T-cell (primary cell): ENCODE measurements at regions not wholly inside any gene's neighbourhood (a gene's known extent, or its start where the extent isn't known, plus 50 kb on each side); places are given as distances from the start of the nearest gene placed in this dataset.

Experiments
- ATAC-seq, 4 experiments: fragments of 200-7000 bp in 3 of 4; fragments of 150-1000 bp in 1 of 4; cut with Tn5 transposase; replicated peaks in 1 of 4; 1 replicate in 3 of 4; 2 replicates in 1 of 4; pipeline ENCODE4 v1.10.0; 2021; ENCODE audit warnings: moderate library complexity in 3 of 4, mild to moderate bottlenecking in 2 of 4, moderate number of reproducible peaks in 1 of 4
- CTCF ChIA-PET, 2 donors: fragments of 300-600 bp; sonication (Branson Sonifier 250); formaldehyde crosslinking; loops; one replicate each; lab custom pipeline; 2022; ENCODE audit warnings: antibody characterized with exemption in 2 of 2; lab: Charles Lee
- POLR2A ChIA-PET, 2 donors: fragments of 300-600 bp; sonication (Branson Sonifier 250); formaldehyde crosslinking; loops; one replicate each; lab custom pipeline; 2022; ENCODE audit warnings: antibody characterized with exemption in 2 of 2; lab: Charles Lee
- DNase-seq, 35 experiments: peaks; one replicate each; pipeline versions ENCODE4 v3.0.0 to v3.0.0-alpha.2; 2013 to 2023
- H3K27ac ChIP-seq: one replicate; pipeline ENCODE4 v1.5.1; 2013; ENCODE audit warnings: low read length
- H3K27me3 ChIP-seq, 2 experiments: replicated peaks in 1 of 2; 1 replicate in 1 of 2; 2 replicates in 1 of 2; pipeline versions ENCODE4 v1.6.1 to v1.7.0; 2013; ENCODE audit warnings: low read length in 1 of 2, mixed read lengths in 1 of 2; ENCODE audit not compliant: control insufficient read depth in 2 of 2, insufficient read depth in 2 of 2; ENCODE audit errors: extremely low read depth in 1 of 2
- H3K36me3 ChIP-seq, 2 donors: 1 replicate in 1 of 2; 2 replicates in 1 of 2; pipeline versions ENCODE4 v1.6.1 to v1.7.0; 2013; ENCODE audit warnings: low read length in 1 of 2; ENCODE audit not compliant: control insufficient read depth in 2 of 2, insufficient read depth in 1 of 2; ENCODE audit errors: extremely low read depth in 1 of 2
- H3K4me1 ChIP-seq, 2 experiments: 1 replicate in 1 of 2; 2 replicates in 1 of 2; pipeline versions ENCODE4 v1.6.1 to v1.7.0; 2013; ENCODE audit warnings: low read length in 2 of 2, mixed read lengths in 1 of 2; ENCODE audit not compliant: insufficient read depth in 2 of 2, control insufficient read depth in 1 of 2; ENCODE audit errors: extremely low read depth in 1 of 2
- H3K4me3 ChIP-seq, 2 donors: 1 replicate in 1 of 2; 2 replicates in 1 of 2; pipeline versions ENCODE4 v1.5.1 to v1.7.0; 2013; ENCODE audit warnings: mild to moderate bottlenecking in 2 of 2, low read length in 1 of 2, moderate library complexity in 1 of 2; ENCODE audit not compliant: control insufficient read depth in 1 of 2; ENCODE audit errors: extremely low read depth in 1 of 2
- H3K9me3 ChIP-seq: 2 replicates; pipeline ENCODE4 v1.7.0; 2013
- H3K27ac Mint-ChIP-seq, 2 donors: one replicate each; pipeline ENCODE4 v1.8.0; 2020 to 2021; ENCODE audit warnings: mild to moderate bottlenecking in 2 of 2, mixed read lengths in 2 of 2
- H3K27me3 Mint-ChIP-seq, 2 donors: one replicate each; pipeline ENCODE4 v1.8.0; 2021 to 2022; ENCODE audit warnings: mixed read lengths in 2 of 2
- H3K36me3 Mint-ChIP-seq: one replicate; pipeline ENCODE4 v1.8.0; 2021; ENCODE audit warnings: mixed read lengths
- H3K4me1 Mint-ChIP-seq, 3 donors: one replicate each; pipeline ENCODE4 v1.8.0; 2020 to 2022; ENCODE audit warnings: mixed read lengths in 3 of 3, mild to moderate bottlenecking in 1 of 3
- H3K4me3 Mint-ChIP-seq, 3 donors: one replicate each; pipeline ENCODE4 v1.8.0; 2020 to 2022; ENCODE audit warnings: mild to moderate bottlenecking in 3 of 3, mixed read lengths in 3 of 3, moderate library complexity in 3 of 3
- H3K9me3 Mint-ChIP-seq, 3 donors: one replicate each; pipeline ENCODE4 v1.8.0; 2020 to 2022; ENCODE audit warnings: mixed read lengths in 3 of 3
- WGBS: methylation state at CpG from one replicate; pipeline ENCODE4 v1.1.5; 2013; ENCODE audit warnings: missing lambda C conversion rate; ENCODE audit not compliant: insufficient coverage; 5-methylcytosine and 5-hydroxymethylcytosine counted together

DNA sequence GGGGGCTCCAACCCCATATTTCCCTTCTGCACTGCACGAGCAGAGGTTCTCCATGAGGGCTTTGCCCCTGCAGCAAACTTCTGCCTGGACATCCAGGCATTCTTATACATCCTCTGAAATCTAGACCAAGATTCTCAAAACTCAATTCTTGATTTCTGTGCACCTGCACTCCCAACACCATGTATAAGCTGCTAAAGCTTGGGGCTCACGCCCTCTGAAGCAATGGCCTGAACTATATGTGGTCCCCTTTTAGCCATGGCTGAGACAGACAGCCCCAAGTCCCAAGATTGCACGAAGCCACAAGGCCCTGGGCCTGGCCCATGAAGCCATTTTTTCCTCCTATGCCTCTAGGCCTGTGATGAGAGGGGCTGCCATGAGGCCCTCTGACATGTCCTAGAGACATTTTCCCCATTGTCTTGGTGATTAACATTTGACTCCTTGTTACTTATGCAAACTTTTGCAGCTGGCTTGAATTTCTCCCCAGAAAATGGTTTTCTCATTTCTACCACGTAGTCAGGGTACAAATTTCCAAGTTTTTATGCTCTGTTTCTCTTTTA is 468.0 kb upstream of the SLIT2 start:
- H3K27me3 Mint-ChIP-seq = no peaks in the 10 kb centered on the region
- Histone ChIP-seq H3K27me3 (no peaks in the 10 kb centered on the region), H3K4me1 (no peaks in the 10 kb centered on the region), H3K27ac (no peak overlapping the region), H3K9me3 (peaks cover 2% of the 10 kb centered on the region), H3K36me3 (no peaks in the 10 kb centered on the region), H3K4me3 (no peak overlapping the region)
- peaks cover 10 to 28% (median 13%) of the 10 kb centered on the region in 3 donors for H3K9me3 Mint-ChIP-seq
- ChIA-PET CTCF (no interaction called here), POLR2A (no interaction called here)
- no peak for DNase-seq
- no peak overlapping the region for H3K4me3 Mint-ChIP-seq
- ATAC-seq = no peak
- WGBS = 35% methylated on average over 3 of the region's 4 CpGs
- H3K36me3 Mint-ChIP-seq = no peaks in the 10 kb centered on the region
- no peaks in the 10 kb centered on the region for H3K4me1 Mint-ChIP-seq
- H3K27ac Mint-ChIP-seq = no peak overlapping the region

DNA sequence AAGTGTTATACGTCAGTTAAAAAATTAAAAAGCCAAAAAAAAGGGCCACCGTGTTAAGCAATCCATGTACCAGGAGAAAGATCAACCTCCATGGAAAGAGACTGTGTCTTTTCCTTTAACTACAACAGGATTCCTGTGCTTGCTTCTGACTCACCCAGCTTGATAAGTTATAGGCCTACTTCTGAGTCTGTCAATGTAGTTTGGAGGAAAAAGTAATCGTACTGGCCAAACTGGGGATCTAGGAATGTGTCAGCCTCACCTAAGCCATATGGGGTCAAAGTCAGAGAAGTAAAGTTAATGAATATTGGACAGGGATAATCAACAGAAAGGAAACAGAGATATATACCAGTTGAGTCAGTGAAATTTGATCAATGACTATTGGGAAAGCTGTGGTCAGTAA is 470.8 kb upstream of the SLIT2 start:
- Histone ChIP-seq H3K36me3 (no peaks in the 10 kb centered on the region), H3K9me3 (peaks cover 2% of the 10 kb centered on the region), H3K4me3 (no peak overlapping the region), H3K27me3 (no peaks in the 10 kb centered on the region), H3K4me1 (no peaks in the 10 kb centered on the region), H3K27ac (no peak overlapping the region)
- ATAC-seq (no peak), DNase-seq (no peak)
- Mint-ChIP-seq H3K4me1 (no peaks in the 10 kb centered on the region), H3K36me3 (no peaks in the 10 kb centered on the region), H3K9me3 (peaks cover 14 to 28% (median 20%) of the 10 kb centered on the region in 3 donors), H3K27ac (no peak overlapping the region), H3K27me3 (no peaks in the 10 kb centered on the region), H3K4me3 (no peak overlapping the region)
- ChIA-PET CTCF (no interaction called here), POLR2A (no interaction called here)
- WGBS = 90% methylated on average over 1 of the region's 3 CpGs

DNA sequence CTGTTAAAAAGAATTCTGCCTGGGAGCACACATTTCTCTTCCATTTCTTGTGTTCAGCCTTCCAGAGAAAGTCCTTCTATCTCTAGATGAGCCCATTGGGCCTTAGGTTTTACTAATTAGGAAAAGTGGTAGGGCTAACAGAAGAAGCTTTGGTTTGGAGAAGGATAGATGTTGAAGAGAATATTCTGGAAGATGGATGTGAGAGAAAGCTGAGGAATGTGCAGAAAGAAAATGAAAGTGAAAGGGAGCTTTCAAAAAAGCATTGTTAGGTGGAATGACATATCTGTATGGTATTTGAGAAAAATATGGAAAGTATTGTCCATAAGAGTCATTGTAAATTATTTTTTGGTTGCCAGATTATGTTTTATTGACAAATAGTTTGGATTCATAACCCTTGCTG is 474.8 kb upstream of the SLIT2 start:
- Mint-ChIP-seq H3K36me3 (no peaks in the 10 kb centered on the region), H3K4me1 (no peaks in the 10 kb centered on the region), H3K27me3 (no peaks in the 10 kb centered on the region), H3K4me3 (no peak overlapping the region), H3K9me3 (peaks cover 4 to 13% (median 12%) of the 10 kb centered on the region in 3 donors), H3K27ac (no peak overlapping the region)
- ATAC-seq (no peak), DNase-seq (no peak)
- Histone ChIP-seq H3K36me3 (no peaks in the 10 kb centered on the region), H3K4me3 (no peak overlapping the region), H3K27me3 (no peaks in the 10 kb centered on the region), H3K27ac (no peak overlapping the region), H3K4me1 (no peaks in the 10 kb centered on the region), H3K9me3 (no peaks in the 10 kb centered on the region)
- POLR2A ChIA-PET = interaction anchor here in 1 of 2 donors (0.6 kb wide), 1 partner anchor 10 kb away, joined by 3 read pairs; no protein-coding TSS in a partner anchor
- CTCF ChIA-PET = no interaction called here

DNA sequence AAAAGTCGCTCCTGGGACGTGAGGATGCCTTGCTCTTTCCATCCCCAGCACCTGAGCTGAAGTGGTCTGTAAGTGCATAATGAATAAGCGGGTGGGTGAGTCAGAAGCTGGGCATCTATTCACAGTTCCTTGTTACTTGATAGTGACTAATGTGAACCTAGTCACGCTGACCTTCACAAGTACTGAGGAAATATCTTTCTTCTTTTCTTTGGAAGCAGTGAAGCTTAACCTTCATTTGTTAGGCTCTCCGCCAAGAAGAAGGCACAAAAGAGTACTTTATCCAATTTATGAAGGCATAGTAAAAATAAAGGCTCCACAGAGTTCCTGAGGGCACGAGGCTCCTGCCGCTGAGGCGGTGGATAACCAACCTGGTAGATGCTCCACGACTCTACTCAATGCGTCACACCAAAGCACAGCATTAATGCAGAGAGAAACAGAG is 475.7 kb upstream of the SLIT2 start:
- no peak for ATAC-seq
- Mint-ChIP-seq H3K4me1 (no peaks in the 10 kb centered on the region), H3K4me3 (no peak overlapping the region), H3K9me3 (peaks cover 4 to 15% (median 12%) of the 10 kb centered on the region in 3 donors), H3K36me3 (no peaks in the 10 kb centered on the region), H3K27me3 (no peaks in the 10 kb centered on the region), H3K27ac (no peak overlapping the region)
- no peaks in the 10 kb centered on the region for H3K4me1 ChIP-seq
- H3K9me3 ChIP-seq = no peaks in the 10 kb centered on the region
- no peak overlapping the region for H3K27ac ChIP-seq
- no peak overlapping the region for H3K4me3 ChIP-seq
- no peaks in the 10 kb centered on the region for H3K27me3 ChIP-seq
- no CpG with 5 or more reads among the region's 10 CpGs for WGBS
- no peak for DNase-seq
- ChIA-PET CTCF (no interaction called here), POLR2A (no interaction called here)
- H3K36me3 ChIP-seq = no peaks in the 10 kb centered on the region

DNA sequence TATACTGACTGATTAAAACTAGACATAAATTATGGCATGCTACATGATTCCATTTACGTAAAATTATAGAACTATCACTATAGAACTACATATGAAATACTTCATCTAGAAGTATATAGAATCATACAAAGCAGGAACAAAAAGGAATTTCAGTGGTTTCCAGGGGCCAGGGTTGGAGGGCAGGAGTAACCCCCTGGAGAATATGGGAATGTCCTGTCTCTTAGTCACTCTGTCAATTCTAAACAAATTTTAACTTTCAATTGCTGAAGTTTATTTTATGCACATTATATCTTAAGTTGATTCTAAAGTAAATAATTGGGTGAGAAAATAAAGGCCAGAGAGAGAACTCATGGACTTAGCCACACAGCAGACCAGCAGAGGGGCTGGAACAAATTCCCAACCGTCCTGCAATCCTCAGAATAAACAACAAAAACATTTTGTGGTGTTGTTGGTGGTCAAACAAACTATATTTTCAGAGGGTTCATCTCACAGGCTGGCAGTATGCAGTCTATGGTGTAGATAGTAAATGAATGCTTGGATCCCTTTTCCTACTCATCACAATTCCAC is 476.9 kb upstream of the SLIT2 start:
- Mint-ChIP-seq H3K4me3 (no peak overlapping the region), H3K36me3 (no peaks in the 10 kb centered on the region), H3K9me3 (peaks cover 9 to 18% (median 12%) of the 10 kb centered on the region in 3 donors), H3K4me1 (no peaks in the 10 kb centered on the region), H3K27ac (no peak overlapping the region), H3K27me3 (no peaks in the 10 kb centered on the region)
- no peak for DNase-seq
- Histone ChIP-seq H3K27ac (no peak overlapping the region), H3K4me3 (no peak overlapping the region), H3K36me3 (no peaks in the 10 kb centered on the region), H3K4me1 (no peaks in the 10 kb centered on the region), H3K27me3 (no peaks in the 10 kb centered on the region), H3K9me3 (no peaks in the 10 kb centered on the region)
- POLR2A ChIA-PET = no interaction called here
- no CpG with 5 or more reads among the region's 2 CpGs for WGBS
- no peak for ATAC-seq
- CTCF ChIA-PET = no interaction called here

DNA sequence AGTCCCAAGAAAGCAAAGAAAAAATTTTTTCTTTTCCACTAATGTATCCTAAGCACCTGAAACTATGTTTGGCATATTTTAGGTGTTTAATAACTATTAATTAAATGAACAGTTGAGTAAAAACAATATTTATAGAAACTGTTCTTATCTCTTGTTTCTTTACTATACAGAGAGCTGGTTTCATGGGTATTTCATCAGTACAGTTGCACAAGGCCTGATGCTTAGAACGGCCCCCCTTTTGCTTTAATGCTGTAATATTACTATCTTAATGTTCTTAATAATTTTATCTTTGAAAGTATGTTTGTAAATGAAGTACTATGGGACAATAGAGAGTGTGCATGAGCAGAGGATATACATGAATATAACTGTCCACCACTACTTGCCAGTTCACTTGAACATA is 479.1 kb upstream of the SLIT2 start:
- Histone ChIP-seq H3K4me1 (no peaks in the 10 kb centered on the region), H3K27ac (no peak overlapping the region), H3K27me3 (no peaks in the 10 kb centered on the region), H3K36me3 (no peaks in the 10 kb centered on the region), H3K4me3 (no peak overlapping the region), H3K9me3 (no peaks in the 10 kb centered on the region)
- no CpG with 5 or more reads among the region's 1 CpG for WGBS
- Mint-ChIP-seq H3K9me3 (peaks cover 13 to 14% (median 13%) of the 10 kb centered on the region in 3 donors), H3K36me3 (no peaks in the 10 kb centered on the region), H3K4me1 (no peaks in the 10 kb centered on the region), H3K27me3 (no peaks in the 10 kb centered on the region), H3K4me3 (no peak overlapping the region), H3K27ac (no peak overlapping the region)
- ATAC-seq (no peak), DNase-seq (no peak)
- ChIA-PET CTCF (no interaction called here), POLR2A (no interaction called here)

DNA sequence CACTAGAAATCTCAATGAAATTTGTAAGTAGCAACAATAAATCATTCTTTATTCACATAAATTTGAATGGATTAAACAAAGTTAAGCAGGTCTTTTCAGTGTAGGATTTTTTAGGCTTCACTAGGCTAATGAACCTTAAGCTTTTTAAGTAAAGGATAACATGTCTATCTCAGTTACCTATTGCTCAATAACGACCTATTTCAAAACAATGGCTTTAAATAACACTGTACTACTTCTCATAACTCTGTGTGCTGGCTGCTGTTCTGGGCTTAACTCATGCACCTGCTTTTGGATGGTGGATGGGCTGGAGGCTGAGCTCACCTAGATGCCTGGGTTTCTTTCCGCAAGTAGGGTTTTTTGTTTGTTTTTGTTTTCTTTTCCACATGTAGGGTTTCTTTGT is 495.0 kb upstream of the SLIT2 start:
- Mint-ChIP-seq H3K4me1 (no peaks in the 10 kb centered on the region), H3K36me3 (no peaks in the 10 kb centered on the region), H3K4me3 (no peak overlapping the region), H3K27ac (no peak overlapping the region), H3K9me3 (peaks cover 9 to 17% (median 17%) of the 10 kb centered on the region in 3 donors), H3K27me3 (no peaks in the 10 kb centered on the region)
- ChIA-PET POLR2A (no interaction called here), CTCF (no interaction called here)
- Histone ChIP-seq H3K27ac (no peak overlapping the region), H3K9me3 (no peaks in the 10 kb centered on the region), H3K36me3 (no peaks in the 10 kb centered on the region), H3K4me1 (no peaks in the 10 kb centered on the region), H3K27me3 (no peaks in the 10 kb centered on the region), H3K4me3 (no peak overlapping the region)
- DNase-seq = no peak
- no peak for ATAC-seq
- no CpG with 5 or more reads among the region's 2 CpGs for WGBS
